DMS 273 treated with DMSO at 0.1 percent for 48 hours (cell line): ENCODE measurements at regions not wholly inside any gene's neighbourhood (a gene's known extent, or its start where the extent isn't known, plus 50 kb on each side); places are given as distances from the start of the nearest gene placed in this dataset.

Source experiments
- DNase-seq: peaks from one replicate; lab custom pipeline; 2025; lab: John Stamatoyannopoulos, UW

GRCh38 chr11:10387206-10388083, 67.6 kb upstream of the AMPD3 start:
- no peak for DNase-seq

- DNase-seq: no peak
Measured at GRCh38 chr11:10388101-10388500, 67.0 kb upstream of the AMPD3 start.

- no peak for DNase-seq
Measured at GRCh38 chr11:10388574-10388973, 66.5 kb upstream of the AMPD3 start.

GRCh38 chr11:10390375-10390774, 64.7 kb upstream of the AMPD3 start:
- no peak for DNase-seq

GRCh38 chr11:10392095-10393079, 62.7 kb upstream of the AMPD3 start:
- no peak for DNase-seq

- no peak for DNase-seq
Measured at GRCh38 chr11:10394229-10395101, 60.6 kb upstream of the AMPD3 start.

- DNase-seq: no peak
Measured at GRCh38 chr11:10395166-10395897, 59.7 kb upstream of the AMPD3 start.

GRCh38 chr11:10396771-10397170, 58.3 kb upstream of the AMPD3 start:
- DNase-seq: no peak

GRCh38 chr11:10397226-10397987, 57.7 kb upstream of the AMPD3 start:
- DNase-seq: no peak

GRCh38 chr11:10398525-10398924, 56.5 kb upstream of the AMPD3 start:
- DNase-seq: no peak

GRCh38 chr11:10400856-10401255, 54.2 kb upstream of the AMPD3 start:
- no peak for DNase-seq

GRCh38 chr11:10401256-10401655, 53.8 kb upstream of the AMPD3 start:
- no peak for DNase-seq

- DNase-seq: no peak
Measured at GRCh38 chr11:10401696-10402392, 53.2 kb upstream of the AMPD3 start.
